Caco-2 (cell line): ENCODE measurements at regions not wholly inside any gene's neighbourhood (a gene's known extent, or its start where the extent isn't known, plus 50 kb on each side); places are given as distances from the start of the nearest gene placed in this dataset.

Experiments
- BruUV-seq: library from RNA; stranded (reverse); fragments of 400-500 nt; replicated peaks from 2 replicates; lab custom pipeline; 2021; lab: Mats Ljungman, UMichigan
- CTCF ChIA-PET: fragments of 300-600 bp; sonication (Branson Sonifier 250); formaldehyde crosslinking; loops from one replicate; lab custom pipeline; 2022; ENCODE audit warnings: antibody characterized with exemption; lab: Charles Lee
- POLR2A ChIA-PET: fragments of 300-600 bp; sonication (Branson Sonifier 250); formaldehyde crosslinking; loops from one replicate; lab custom pipeline; 2022; ENCODE audit warnings: antibody characterized with exemption; lab: Charles Lee
- DNase-seq, 2 experiments: peaks; one replicate each; pipeline versions ENCODE4 v3.0.0 to v3.0.0-alpha.2; 2020 to 2022
- H3K27me3 ChIP-seq: replicated peaks from 2 replicates; pipeline ENCODE4 v1.6.0; 2011; ENCODE audit warnings: low read length; ENCODE audit not compliant: control insufficient read depth, insufficient read depth
- H3K36me3 ChIP-seq: 2 replicates; pipeline ENCODE4 v1.5.1; 2011; ENCODE audit warnings: low read length; ENCODE audit not compliant: control insufficient read depth, insufficient read depth
- H3K4me1 ChIP-seq: fragments of 250-450 bp; sonication (Bioruptor Pico); 2 replicates; pipeline ENCODE4 v1.5.1; 2020; ENCODE audit warnings: mild to moderate bottlenecking
- H3K4me3 ChIP-seq: 2 replicates; pipeline ENCODE4 v1.5.1; 2011; ENCODE audit warnings: low read depth, mild to moderate bottlenecking, control low read depth, low read length
- H3K9me3 ChIP-seq: fragments of 250-450 bp; sonication (Bioruptor Pico); 2 replicates; pipeline ENCODE4 v1.5.1; 2020; ENCODE audit warnings: mild to moderate bottlenecking, moderate library complexity
- H3K27ac Mint-ChIP-seq: one replicate; pipeline ENCODE4 v1.8.0; 2022; ENCODE audit warnings: mixed read lengths; ENCODE audit not compliant: unreplicated experiment
- H3K27me3 Mint-ChIP-seq: one replicate; pipeline ENCODE4 v1.8.0; 2022; ENCODE audit warnings: mixed read lengths; ENCODE audit not compliant: insufficient read depth, unreplicated experiment
- H3K36me3 Mint-ChIP-seq: one replicate; pipeline ENCODE4 v1.8.0; 2022; ENCODE audit warnings: mild to moderate bottlenecking, mixed read lengths; ENCODE audit not compliant: insufficient read depth, unreplicated experiment
- H3K4me1 Mint-ChIP-seq: one replicate; pipeline ENCODE4 v1.8.0; 2022; ENCODE audit warnings: low read depth, mixed read lengths; ENCODE audit not compliant: unreplicated experiment
- H3K4me3 Mint-ChIP-seq: one replicate; pipeline ENCODE4 v1.8.0; 2022; ENCODE audit warnings: mild to moderate bottlenecking, moderate library complexity, mixed read lengths; ENCODE audit not compliant: unreplicated experiment
- H3K9me3 Mint-ChIP-seq: one replicate; pipeline ENCODE4 v1.8.0; 2022; ENCODE audit warnings: mixed read lengths; ENCODE audit not compliant: unreplicated experiment
- intact Hi-C: fragments of 100-400 bp; cut with micrococcal nuclease; formaldehyde crosslinking; loops from one replicate; pipeline ENCODE4 v1.10.0; 2022; ENCODE audit not compliant: unreplicated experiment
- TF ChIP-seq, protein P1 (sequence below), 2 experiments: fragments of 200-600 bp in 1 of 2; IDR thresholded peaks; 1 replicate in 1 of 2; 2 replicates in 1 of 2; pipeline versions ENCODE4 v1.5.1 to v1.8.0; 2011 to 2022; ENCODE audit warnings: antibody characterized with exemption in 1 of 2, control low read depth in 1 of 2, inconsistent platforms in 1 of 2, low read depth in 1 of 2, low read length in 1 of 2, mild to moderate bottlenecking in 1 of 2, moderate library complexity in 1 of 2; ENCODE audit not compliant: insufficient read depth in 1 of 2, severe bottlenecking in 1 of 2, unreplicated experiment in 1 of 2

DNA sequence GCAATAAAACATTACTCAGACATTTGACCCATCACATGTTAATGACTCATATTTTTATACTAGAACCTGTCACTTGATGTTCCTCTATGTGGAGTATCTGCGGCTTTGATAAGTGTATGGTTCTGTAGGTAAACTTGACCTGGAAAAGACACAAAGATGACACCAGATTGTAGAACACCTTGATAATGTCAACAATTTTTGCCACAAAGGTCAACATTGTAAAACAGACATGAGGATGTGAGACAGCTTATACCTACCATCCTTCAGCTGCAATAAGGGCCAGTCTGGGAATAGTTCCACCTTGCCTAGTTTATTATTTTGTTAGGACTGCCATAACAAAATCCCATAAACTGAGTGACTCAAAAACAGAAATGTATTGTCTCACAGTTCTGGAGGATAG lies 202.4 kb downstream of the LMBRD1 start:
- no peak for DNase-seq
- Mint-ChIP-seq H3K36me3 (no peaks in the 10 kb centered on the region), H3K27ac (no peak overlapping the region), H3K27me3 (no peaks in the 10 kb centered on the region), H3K4me3 (no peak overlapping the region), H3K9me3 (no peaks in the 10 kb centered on the region), H3K4me1 (no peaks in the 10 kb centered on the region)
- no TSS peak for BruUV-seq
- TF ChIP-seq, protein P1, sequence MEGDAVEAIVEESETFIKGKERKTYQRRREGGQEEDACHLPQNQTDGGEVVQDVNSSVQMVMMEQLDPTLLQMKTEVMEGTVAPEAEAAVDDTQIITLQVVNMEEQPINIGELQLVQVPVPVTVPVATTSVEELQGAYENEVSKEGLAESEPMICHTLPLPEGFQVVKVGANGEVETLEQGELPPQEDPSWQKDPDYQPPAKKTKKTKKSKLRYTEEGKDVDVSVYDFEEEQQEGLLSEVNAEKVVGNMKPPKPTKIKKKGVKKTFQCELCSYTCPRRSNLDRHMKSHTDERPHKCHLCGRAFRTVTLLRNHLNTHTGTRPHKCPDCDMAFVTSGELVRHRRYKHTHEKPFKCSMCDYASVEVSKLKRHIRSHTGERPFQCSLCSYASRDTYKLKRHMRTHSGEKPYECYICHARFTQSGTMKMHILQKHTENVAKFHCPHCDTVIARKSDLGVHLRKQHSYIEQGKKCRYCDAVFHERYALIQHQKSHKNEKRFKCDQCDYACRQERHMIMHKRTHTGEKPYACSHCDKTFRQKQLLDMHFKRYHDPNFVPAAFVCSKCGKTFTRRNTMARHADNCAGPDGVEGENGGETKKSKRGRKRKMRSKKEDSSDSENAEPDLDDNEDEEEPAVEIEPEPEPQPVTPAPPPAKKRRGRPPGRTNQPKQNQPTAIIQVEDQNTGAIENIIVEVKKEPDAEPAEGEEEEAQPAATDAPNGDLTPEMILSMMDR (IDR thresholded peaks at IDR 0.05; ENCODE audit: insufficient read depth in 1 of 2, low read depth in 1 of 2, low read length in 1 of 2, severe bottlenecking in 1 of 2, unreplicated experiment in 1 of 2), result no peak
- H3K27me3 ChIP-seq, result no peaks in the 10 kb centered on the region
- intact Hi-C loops, result no loop called here
- no peaks in the 10 kb centered on the region for H3K4me1 ChIP-seq
- POLR2A ChIA-PET, result no interaction called here
- H3K4me3 ChIP-seq, result no peak overlapping the region
- H3K9me3 ChIP-seq, result no peaks in the 10 kb centered on the region
- CTCF ChIA-PET, result no interaction called here
- H3K36me3 ChIP-seq, result no peaks in the 10 kb centered on the region

DNA sequence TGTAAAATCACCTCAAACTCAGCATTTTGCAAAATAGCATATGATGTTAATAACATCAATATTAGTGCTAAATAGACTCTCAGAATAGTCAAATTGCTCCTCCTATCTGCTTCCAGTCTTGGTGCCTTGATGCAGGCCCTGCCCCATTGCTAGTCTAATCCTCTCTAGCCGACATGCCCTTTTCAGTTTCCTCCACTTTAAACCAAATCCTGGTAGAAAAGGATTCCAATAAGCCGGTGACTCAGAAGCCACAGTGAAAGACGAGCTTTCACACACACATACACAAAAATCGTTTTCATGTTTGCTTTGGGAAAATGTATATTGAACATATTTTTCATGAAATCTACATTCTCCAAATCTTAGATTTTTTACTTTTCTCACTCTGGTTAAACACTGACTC lies 203.1 kb downstream of the LMBRD1 start:
- H3K27me3 Mint-ChIP-seq, result no peaks in the 10 kb centered on the region
- Histone ChIP-seq H3K9me3 (no peaks in the 10 kb centered on the region), H3K36me3 (no peaks in the 10 kb centered on the region), H3K27me3 (no peaks in the 10 kb centered on the region), H3K4me1 (no peaks in the 10 kb centered on the region), H3K4me3 (no peak overlapping the region)
- H3K4me1 Mint-ChIP-seq, result no peaks in the 10 kb centered on the region
- intact Hi-C loops, result no loop called here
- H3K36me3 Mint-ChIP-seq, result no peaks in the 10 kb centered on the region
- TF ChIP-seq, protein P1 (IDR thresholded peaks at IDR 0.05; ENCODE audit: insufficient read depth in 1 of 2, low read depth in 1 of 2, low read length in 1 of 2, severe bottlenecking in 1 of 2, unreplicated experiment in 1 of 2), result no peak
- H3K27ac Mint-ChIP-seq, result no peak overlapping the region
- ChIA-PET POLR2A (no interaction called here), CTCF (no interaction called here)
- no peak overlapping the region for H3K4me3 Mint-ChIP-seq
- DNase-seq, result no peak
- no TSS peak for BruUV-seq
- H3K9me3 Mint-ChIP-seq, result no peaks in the 10 kb centered on the region

GRCh38 chr6:69589626-69590025 lies 207.2 kb downstream of the LMBRD1 start:
- Mint-ChIP-seq H3K36me3 (no peaks in the 10 kb centered on the region), H3K4me3 (no peak overlapping the region), H3K9me3 (no peaks in the 10 kb centered on the region), H3K4me1 (no peaks in the 10 kb centered on the region), H3K27me3 (no peaks in the 10 kb centered on the region), H3K27ac (no peak overlapping the region)
- POLR2A ChIA-PET, result no interaction called here
- no peak for DNase-seq
- CTCF ChIA-PET, result no interaction called here
- TF ChIP-seq, protein P1 (IDR thresholded peaks at IDR 0.05; ENCODE audit: insufficient read depth in 1 of 2, low read depth in 1 of 2, low read length in 1 of 2, severe bottlenecking in 1 of 2, unreplicated experiment in 1 of 2), result no peak
- Histone ChIP-seq H3K4me3 (no peak overlapping the region), H3K4me1 (no peaks in the 10 kb centered on the region), H3K27me3 (no peaks in the 10 kb centered on the region), H3K9me3 (no peaks in the 10 kb centered on the region), H3K36me3 (no peaks in the 10 kb centered on the region)
- intact Hi-C loops, result no loop called here
- no TSS peak for BruUV-seq
